Stimulated activated CD4-positive, alpha-beta T cell treated with anti-CD3 and anti-CD28 coated beads, Interleukin-4, amount 100 ng/mL, for 1 hour (primary cell): ENCODE measurements at regions not wholly inside any gene's neighbourhood (a gene's known extent, or its start where the extent isn't known, plus 50 kb on each side); places are given as distances from the start of the nearest gene placed in this dataset.
"Not testable (repeated sequence)": the region's sequence is repeated elsewhere in the genome, so short reads cannot be mapped to it uniquely, and the experiment has no call there.

ENCODE experiments used
- DNase-seq: peaks from one replicate; pipeline ENCODE4 v3.0.0-alpha.2; 2020

DNA sequence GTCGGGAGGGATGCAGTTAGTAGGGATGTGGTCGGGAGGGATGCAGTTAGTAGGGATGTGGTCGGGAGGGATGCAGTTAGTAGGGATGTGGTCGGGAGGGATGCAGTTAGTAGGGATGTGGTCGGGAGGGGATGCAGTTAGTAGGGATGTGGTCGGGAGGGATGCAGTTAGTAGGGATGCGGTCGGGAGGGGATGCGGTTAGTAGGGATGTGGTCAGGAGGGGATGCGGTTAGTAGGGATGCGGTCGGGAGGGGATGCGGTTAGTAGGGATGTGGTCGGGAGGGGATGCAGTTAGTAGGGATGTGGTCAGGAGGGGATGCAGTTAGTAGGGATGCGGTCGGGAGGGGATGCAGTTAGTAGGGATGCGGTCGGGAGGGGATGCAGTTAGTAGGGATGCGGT lies 96.2 kb downstream of the BDH1 start:
- not testable (repeated sequence) for DNase-seq

DNA sequence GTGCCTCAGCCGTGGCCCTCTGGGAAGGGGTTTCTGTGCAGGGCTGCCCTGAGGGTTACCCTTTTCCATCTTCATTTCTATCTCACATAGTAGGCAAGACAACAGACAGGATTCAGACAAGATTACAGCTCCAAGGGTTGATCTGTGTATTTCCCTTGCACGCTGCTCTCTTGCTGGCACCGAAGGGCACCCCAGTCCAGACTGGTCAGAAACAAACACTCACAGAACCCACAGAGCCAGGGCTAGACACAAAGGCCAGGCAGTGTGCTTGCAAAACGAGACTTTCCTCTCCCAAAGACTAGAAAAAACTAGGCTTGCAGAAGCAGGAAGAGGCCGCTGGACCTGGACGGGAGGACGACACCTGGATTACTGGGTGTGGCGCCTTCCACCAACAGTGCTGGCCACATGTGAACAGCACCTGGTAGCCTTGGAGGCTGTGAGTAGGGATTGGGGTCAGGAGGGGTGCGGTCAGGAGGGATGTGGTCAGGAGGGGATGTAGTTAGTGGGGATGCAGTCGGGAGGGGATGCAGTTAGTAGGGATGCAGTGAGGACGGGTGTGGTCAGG lies 96.8 kb downstream of the BDH1 start:
- no peak for DNase-seq

DNA sequence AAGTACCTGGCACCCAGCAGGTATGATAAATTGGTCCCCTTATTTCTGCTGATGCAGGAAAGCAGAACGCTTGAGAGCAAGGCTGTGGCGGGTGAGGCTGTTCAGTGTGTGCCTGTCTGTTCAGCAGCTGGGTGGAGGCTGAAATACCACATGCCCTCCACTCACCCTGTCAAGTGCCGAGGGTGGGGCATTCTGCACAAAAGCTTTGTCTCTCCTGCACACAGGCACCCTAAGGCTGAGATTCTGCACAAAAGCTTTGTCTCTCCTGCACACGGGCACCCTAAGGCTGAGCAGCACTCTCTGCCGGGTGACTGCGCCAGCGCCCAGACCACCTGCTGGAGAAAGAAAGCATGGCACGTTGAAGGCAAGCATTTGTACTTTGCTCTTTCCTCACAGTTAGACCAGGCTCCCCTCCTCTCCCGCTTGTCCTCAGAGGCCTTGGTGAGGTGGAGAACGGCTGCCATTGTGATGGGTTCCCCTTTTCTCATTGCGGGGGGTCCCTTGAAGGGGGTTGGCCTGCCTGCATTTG lies 97.5 kb downstream of the BDH1 start:
- DNase-seq = peak; percentile 31

GRCh38 chr3:197456261-197457091 lies 99.3 kb downstream of the BDH1 start:
- DNase-seq = peak; percentile 56

DNA sequence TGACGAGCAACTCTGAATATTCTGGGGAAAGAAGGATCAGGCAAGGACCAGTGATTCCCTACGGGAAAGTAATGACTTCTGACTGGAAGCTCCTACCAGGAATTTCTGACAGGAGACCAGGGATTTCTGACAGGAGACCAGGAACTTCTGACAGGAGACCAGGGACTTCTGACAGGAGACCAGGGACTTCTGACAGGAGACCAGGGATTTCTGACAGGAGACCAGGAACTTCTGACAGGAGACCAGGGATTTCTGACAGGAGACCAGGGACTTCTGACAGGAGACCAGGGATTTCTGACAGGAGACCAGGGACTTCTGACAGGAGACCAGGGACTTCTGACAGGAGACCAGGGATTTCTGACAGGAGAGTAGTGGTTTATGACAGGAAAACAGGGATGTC lies 100.9 kb downstream of the BDH1 start:
- DNase-seq = not testable (repeated sequence)

DNA sequence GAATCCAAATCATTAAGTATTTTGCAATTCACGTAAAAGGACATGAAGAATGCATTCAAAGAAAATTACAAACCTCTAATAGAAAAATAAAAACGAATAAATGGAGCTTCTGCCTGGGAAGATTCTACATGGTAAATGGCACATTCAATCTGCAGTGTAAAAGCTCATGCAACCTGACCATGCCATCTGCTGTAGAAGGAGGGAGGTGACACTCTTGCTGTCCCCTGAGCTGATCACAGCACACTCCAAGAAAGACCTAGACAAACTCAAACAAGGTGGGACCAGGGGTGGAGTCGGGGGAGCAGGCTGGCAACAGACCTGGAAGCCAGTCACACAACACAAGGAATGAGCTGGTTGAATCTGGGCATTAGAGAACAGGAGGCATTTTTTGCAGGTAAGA lies 101.8 kb downstream of the BDH1 start:
- no peak for DNase-seq

GRCh38 chr3:197450810-197451209 lies 105.0 kb downstream of the BDH1 start:
- DNase-seq = no peak

DNA sequence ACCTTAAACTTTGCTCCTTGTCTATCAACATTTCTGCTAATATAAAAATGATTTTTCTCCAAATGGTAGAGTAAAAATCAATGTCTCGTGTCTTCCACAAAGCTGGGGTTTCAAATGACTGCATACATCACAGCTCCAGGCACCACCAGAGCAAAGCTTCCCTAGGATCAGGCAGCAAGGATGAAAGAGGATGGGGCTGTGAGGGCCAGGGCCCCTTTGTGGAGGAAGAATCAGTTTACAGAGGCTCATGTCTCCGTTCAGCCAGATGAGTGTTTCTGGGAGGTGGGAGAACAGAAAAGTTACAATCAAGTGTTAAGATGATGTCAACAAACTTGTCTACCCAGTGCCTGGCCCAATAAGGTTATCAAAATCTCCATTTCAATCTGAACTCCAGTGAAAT lies 105.5 kb downstream of the BDH1 start:
- DNase-seq = no peak

- DNase-seq = not testable (repeated sequence)
Observed at GRCh38 chr3:197449181-197449580, 106.6 kb downstream of the BDH1 start.

- not testable (repeated sequence) for DNase-seq
Observed at GRCh38 chr3:197447781-197448180, 108.0 kb downstream of the BDH1 start.

GRCh38 chr3:197447057-197447456 lies 108.7 kb downstream of the BDH1 start:
- no peak for DNase-seq

DNA sequence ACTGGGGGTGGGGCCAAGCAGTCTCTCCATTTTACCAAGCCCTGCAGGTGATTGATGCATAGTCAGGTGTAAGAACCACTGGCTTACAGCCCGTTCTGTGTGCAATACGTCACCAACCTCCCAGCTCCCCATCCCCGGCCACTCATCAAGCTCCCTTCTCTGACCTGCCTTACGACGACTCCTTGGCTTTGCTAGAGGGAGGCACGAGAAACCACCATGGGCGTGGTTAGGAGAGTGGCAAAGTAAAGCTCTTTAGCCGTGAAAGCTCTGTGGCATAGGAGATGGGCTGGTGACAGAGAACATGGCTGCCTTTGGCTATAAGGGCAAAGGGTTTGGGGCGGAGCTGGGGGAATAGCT lies 109.1 kb downstream of the BDH1 start:
- DNase-seq = no peak

DNA sequence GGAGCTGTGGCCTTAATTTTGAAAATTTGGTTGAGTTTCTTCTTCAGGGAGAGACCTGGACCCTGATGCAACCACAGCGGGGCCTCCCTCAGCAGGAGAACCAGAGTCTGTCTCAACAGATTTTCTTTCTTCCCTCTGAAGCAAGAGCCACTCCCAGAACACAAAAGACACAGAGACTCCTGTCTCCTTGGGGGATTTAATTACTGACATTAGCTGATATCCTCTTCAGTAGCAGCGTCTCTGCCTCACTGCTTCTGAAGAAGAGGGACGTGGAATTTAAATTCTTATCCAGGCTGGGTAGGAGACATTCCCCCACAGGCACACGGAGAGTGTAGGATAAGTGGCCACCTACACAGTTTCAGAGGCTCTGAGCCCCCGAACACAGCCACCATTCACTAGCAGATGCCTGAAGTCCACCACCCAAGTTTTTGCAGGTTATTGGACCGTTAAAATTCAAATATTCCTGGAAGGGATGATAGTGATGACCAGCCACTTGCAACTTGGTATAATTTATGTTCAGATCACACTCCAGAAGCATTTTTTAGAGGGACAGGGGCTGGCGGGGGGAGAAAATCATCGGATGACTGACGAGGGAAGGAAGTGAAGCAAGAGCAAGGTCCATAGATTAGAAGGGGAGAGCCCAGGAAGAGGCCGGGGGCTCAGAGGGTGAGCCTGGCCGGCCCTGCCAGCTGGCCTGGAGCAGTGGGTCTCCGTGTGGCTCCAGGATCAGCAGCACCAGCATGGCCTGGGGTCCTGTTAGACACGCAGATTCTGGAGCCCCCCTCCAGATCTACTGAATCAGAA lies 109.7 kb downstream of the BDH1 start:
- DNase-seq = no peak

DNA sequence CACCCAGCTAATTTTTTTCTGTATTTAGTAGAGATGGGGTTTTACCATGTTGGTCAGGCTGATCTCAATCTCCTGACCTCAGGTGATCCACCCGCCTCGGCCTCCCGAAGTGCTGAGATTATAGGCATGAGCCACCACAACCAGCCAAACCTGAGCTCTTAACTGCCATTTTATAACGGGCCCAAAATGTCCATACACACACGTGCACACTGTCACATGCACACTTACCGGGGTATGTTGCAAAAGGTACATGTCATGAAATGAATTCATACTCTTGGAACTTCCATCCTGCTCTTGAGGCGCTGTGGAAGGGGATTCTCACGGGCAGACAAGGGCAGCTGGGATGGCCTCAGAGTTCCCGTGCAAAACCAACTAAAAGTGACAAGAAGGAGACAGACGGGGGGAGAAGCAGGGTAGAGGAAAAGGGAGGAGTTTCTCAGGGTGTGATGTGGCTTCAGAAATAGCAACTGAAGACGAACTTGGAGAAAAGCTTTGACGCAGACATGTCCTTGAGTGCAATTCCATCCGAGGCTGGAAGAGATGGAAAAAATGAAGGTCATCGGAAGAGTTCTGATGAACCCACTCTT lies 110.9 kb downstream of the BDH1 start:
- DNase-seq = no peak

GRCh38 chr3:197443506-197443905 lies 112.3 kb downstream of the BDH1 start:
- no peak for DNase-seq

- no peak for DNase-seq
Observed at GRCh38 chr3:197440717-197441303, 115.0 kb downstream of the BDH1 start.

DNA sequence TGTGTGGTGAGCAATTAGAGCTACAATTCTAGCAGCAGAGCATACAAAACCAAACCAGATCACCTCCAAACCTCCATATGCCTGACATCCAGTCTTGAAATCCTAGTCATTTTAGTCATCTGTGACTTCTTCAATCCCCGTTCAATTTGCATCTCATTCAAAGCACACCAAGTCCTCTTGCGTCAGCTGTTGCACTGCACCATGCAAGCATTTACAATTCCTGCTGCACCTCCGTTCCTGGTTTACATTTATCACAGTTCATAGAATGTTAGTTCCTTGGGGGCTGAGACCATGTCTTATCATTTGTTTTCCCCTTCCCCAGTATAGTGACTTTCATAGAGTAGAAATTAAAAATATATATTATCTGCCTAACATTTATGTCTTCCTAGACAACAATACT lies 116.9 kb downstream of the BDH1 start:
- DNase-seq = no peak

DNA sequence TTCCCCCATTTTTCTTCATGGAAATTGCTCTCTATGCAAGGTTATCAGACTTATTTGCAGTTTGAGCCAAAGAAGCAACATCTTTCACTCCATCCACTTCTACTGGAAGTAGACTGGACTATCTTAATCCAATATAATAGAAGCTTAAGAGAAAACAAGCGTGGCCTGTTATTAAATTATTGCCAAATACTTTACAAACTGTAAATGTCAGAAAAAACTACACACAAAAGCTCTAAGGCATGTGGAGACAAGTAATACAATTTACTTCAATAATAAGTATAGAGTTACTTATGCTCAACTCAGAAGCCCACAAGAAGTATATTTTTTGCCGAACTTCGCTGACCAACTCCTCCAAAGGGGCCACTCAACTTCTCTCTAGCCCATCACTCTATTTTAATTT lies 120.3 kb downstream of the BDH1 start:
- DNase-seq = no peak

- no peak for DNase-seq
Observed at GRCh38 chr3:197434830-197435229, 120.9 kb downstream of the BDH1 start.

DNA sequence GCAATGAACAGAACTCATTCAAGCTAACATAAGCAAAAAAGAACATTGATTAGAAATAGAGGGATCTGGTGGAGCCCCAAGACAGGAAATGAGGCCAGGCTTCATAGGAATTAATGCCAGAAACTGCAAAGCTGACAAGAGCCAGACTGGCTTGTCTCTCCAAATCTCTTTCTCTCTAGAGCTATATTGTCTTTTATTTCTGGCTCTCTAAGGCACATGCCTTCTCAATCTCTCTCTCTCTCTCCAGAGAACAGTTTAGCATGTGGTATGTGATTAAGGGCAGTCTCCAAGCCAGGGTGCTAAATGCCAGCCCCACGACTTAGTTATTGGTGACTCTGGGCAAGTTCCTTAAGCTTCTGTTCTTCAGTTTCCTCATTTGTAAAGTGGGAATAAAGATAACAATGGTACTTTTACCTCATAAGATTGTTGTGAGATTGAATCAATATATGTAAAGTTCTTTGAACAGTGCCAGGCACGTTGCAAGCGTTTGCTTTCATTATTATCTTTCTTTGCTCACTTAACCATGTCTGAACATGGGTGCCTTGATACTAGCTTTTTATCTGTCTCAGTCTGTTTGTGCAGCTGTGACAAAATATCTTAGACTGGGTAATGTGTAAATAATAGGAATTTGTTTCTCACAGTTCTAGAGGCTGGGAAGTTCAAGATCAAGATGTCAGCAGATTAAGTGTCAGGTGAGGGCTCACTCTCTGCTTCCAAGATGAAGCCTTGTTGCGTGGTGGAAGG lies 123.2 kb downstream of the BDH1 start:
- no peak for DNase-seq

- no peak for DNase-seq
Observed at GRCh38 chr3:197431346-197431910, 124.3 kb downstream of the BDH1 start.

GRCh38 chr3:197430934-197431333 lies 124.8 kb downstream of the BDH1 start:
- no peak for DNase-seq
